Gastrocnemius medialis (tissue), 4 donors: ENCODE measurements at regions not wholly inside any gene's neighbourhood (a gene's known extent, or its start where the extent isn't known, plus 50 kb on each side); places are given as distances from the start of the nearest gene placed in this dataset.

Experiments
- ATAC-seq, 2 donors: fragments of 150-250 bp; one replicate each; pipeline ENCODE4 v1.9.1; 2016
- DNase-seq, 2 donors: peaks; one replicate each; pipeline ENCODE4 v3.0.0-alpha.2; 2019
- H3K27ac ChIP-seq, 4 donors: fragments of 200-600 bp; sonication (generic); 1 replicate in 1 of 4; 2 replicates in 3 of 4; pipeline ENCODE4 v1.5.1; 2016 to 2018; ENCODE audit warnings: mild to moderate bottlenecking in 2 of 4, moderate library complexity in 1 of 4
- H3K27me3 ChIP-seq, 3 donors: fragments of 200-600 bp; sonication (generic) in 2 of 3; 1 replicate in 1 of 3; 2 replicates in 2 of 3; pipeline versions ENCODE4 v1.5.1 to v1.6.0; 2016 to 2019; ENCODE audit warnings: mild to moderate bottlenecking in 1 of 3, moderate library complexity in 1 of 3
- H3K36me3 ChIP-seq, 2 donors: fragments of 200-600 bp; sonication (generic) in 1 of 2; one replicate each; pipeline ENCODE4 v1.5.1; 2017 to 2018
- H3K4me1 ChIP-seq, 2 donors: fragments of 200-600 bp; sonication (generic) in 1 of 2; one replicate each; pipeline ENCODE4 v1.5.1; 2016 to 2017; ENCODE audit warnings: mild to moderate bottlenecking in 2 of 2
- H3K4me3 ChIP-seq, 4 donors: fragments of 200-600 bp; sonication (generic) in 3 of 4; 1 replicate in 1 of 4; 2 replicates in 3 of 4; pipeline ENCODE4 v1.5.1; 2016 to 2019; ENCODE audit warnings: mild to moderate bottlenecking in 2 of 4
- H3K9me3 ChIP-seq, 3 donors: fragments of 200-600 bp; sonication (generic) in 2 of 3; 1 replicate in 1 of 3; 2 replicates in 2 of 3; pipeline ENCODE4 v1.5.1; 2016 to 2019
- POLR2A ChIP-seq, 2 donors: fragments of 450-650 bp; IDR thresholded peaks; one replicate each; pipeline ENCODE4 v1.6.1; 2017; ENCODE audit warnings: antibody characterized with exemption in 2 of 2, mild to moderate bottlenecking in 2 of 2, moderate library complexity in 2 of 2
- in situ Hi-C, 4 donors: fragments of 200-750 bp; cut with MboI; loops; one replicate each; pipeline versions ENCODE4 v1.15.0 to v1.8.0; 2017; ENCODE audit warnings: low sequenced_read_pairs in 4 of 4
- intact Hi-C: fragments of 100-400 bp; cut with DNase I; formaldehyde crosslinking; loops from one replicate; pipeline ENCODE4 v1.15.1; 2023; ENCODE audit warnings: low total_unique reads
- TF ChIP-seq, protein P1 (sequence below), 5 experiments: fragments of 450-650 bp in 3 of 5; fragments of 200-600 bp in 2 of 5; sonication (generic) in 2 of 5; IDR thresholded peaks in 4 of 5; conservative IDR thresholded peaks in 1 of 5; 1 replicate in 4 of 5; 2 replicates in 1 of 5; pipeline ENCODE4 v1.5.1; 2016 to 2019; ENCODE audit warnings: antibody characterized with exemption in 5 of 5, mild to moderate bottlenecking in 3 of 5, moderate library complexity in 3 of 5

GRCh38 chr13:47647001-47647400 is 354.1 kb downstream of the SUCLA2 start:
- Histone ChIP-seq H3K4me1 (no peaks in the 10 kb centered on the region), H3K27me3 (no peaks in the 10 kb centered on the region), H3K27ac (no peak overlapping the region), H3K36me3 (no peaks in the 10 kb centered on the region), H3K9me3 (no peaks in the 10 kb centered on the region), H3K4me3 (no peak overlapping the region)
- ATAC-seq (no peak), DNase-seq (no peak)
- intact Hi-C loops = loop anchor here (1.0 kb wide), 1 partner anchor 11 kb away; no protein-coding TSS in a partner anchor
- no peak for TF ChIP-seq POLR2A (IDR thresholded peaks at IDR 0.05)
- TF ChIP-seq, protein P1, sequence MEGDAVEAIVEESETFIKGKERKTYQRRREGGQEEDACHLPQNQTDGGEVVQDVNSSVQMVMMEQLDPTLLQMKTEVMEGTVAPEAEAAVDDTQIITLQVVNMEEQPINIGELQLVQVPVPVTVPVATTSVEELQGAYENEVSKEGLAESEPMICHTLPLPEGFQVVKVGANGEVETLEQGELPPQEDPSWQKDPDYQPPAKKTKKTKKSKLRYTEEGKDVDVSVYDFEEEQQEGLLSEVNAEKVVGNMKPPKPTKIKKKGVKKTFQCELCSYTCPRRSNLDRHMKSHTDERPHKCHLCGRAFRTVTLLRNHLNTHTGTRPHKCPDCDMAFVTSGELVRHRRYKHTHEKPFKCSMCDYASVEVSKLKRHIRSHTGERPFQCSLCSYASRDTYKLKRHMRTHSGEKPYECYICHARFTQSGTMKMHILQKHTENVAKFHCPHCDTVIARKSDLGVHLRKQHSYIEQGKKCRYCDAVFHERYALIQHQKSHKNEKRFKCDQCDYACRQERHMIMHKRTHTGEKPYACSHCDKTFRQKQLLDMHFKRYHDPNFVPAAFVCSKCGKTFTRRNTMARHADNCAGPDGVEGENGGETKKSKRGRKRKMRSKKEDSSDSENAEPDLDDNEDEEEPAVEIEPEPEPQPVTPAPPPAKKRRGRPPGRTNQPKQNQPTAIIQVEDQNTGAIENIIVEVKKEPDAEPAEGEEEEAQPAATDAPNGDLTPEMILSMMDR (IDR thresholded peaks at IDR 0.05 in 4 of 5, conservative IDR thresholded peaks at IDR 0.05 in 1 of 5) = no peak
- in situ Hi-C loops = no loop called here

GRCh38 chr13:47646298-47646697 is 354.8 kb downstream of the SUCLA2 start:
- no peak for TF ChIP-seq POLR2A (IDR thresholded peaks at IDR 0.05)
- TF ChIP-seq, protein P1 (IDR thresholded peaks at IDR 0.05 in 4 of 5, conservative IDR thresholded peaks at IDR 0.05 in 1 of 5) = no peak
- no peaks in the 10 kb centered on the region for H3K27me3 ChIP-seq
- DNase-seq (no peak), ATAC-seq (no peak)
- no peaks in the 10 kb centered on the region for H3K4me1 ChIP-seq
- in situ Hi-C loops (no loop called here), intact Hi-C loops (no loop called here)
- no peak overlapping the region for H3K4me3 ChIP-seq
- H3K9me3 ChIP-seq = no peaks in the 10 kb centered on the region
- no peak overlapping the region for H3K27ac ChIP-seq
- no peaks in the 10 kb centered on the region for H3K36me3 ChIP-seq

- in situ Hi-C loops (no loop called here), intact Hi-C loops (no loop called here)
- no peak for TF ChIP-seq POLR2A (IDR thresholded peaks at IDR 0.05)
- Histone ChIP-seq H3K27me3 (no peaks in the 10 kb centered on the region), H3K36me3 (no peaks in the 10 kb centered on the region), H3K27ac (no peak overlapping the region), H3K4me3 (no peak overlapping the region), H3K4me1 (no peaks in the 10 kb centered on the region), H3K9me3 (no peaks in the 10 kb centered on the region)
- no peak for ATAC-seq
- no peak for DNase-seq
These were observed 361.2 kb downstream of the SUCLA2 start for GRCh38 chr13:47639738-47640447.

DNA sequence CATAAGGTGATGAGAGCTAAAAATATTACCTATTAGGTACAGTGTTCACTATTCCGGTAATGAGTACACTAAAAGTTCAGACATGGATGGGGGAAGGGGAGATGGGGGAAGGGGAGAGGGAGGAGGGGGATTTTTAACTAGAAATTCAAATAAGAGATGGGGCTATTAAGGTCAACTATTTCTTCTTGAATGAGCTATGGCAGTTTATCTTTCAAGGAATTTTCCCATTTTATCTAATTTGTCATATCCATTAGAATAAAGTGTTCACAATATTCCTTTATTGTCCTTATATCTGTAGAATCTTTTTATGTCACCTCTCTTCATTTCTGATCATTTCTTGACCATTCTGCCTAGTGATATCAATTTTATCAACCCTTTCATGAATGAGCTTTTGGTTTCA is 362.4 kb downstream of the SUCLA2 start:
- TF ChIP-seq, protein P1 (IDR thresholded peaks at IDR 0.05 in 4 of 5, conservative IDR thresholded peaks at IDR 0.05 in 1 of 5) = no peak
- TF ChIP-seq POLR2A (IDR thresholded peaks at IDR 0.05) = no peak
- intact Hi-C loops (no loop called here), in situ Hi-C loops (no loop called here)
- Histone ChIP-seq H3K36me3 (no peaks in the 10 kb centered on the region), H3K4me1 (no peaks in the 10 kb centered on the region), H3K4me3 (no peak overlapping the region), H3K27ac (no peak overlapping the region), H3K9me3 (no peaks in the 10 kb centered on the region), H3K27me3 (no peaks in the 10 kb centered on the region)
- ATAC-seq (no peak), DNase-seq (no peak)

DNA sequence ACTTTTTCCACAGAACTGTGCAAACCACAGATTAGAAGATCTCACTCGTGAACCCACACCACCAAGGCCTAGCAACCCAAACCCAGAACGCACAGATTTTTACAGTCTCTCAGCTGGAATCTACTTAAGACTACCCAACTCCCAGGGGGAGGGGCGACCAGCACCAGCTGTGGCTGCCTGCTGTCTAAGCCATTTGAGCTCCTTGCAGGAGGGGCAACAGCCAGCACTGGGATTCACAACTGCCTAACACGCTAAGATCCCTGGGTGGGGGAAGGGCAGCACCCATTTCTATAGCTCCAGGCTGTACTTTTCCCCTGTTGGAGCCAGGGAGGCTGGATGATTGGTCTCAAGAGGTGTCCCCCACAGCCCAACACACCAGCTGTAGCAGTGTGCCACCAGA is 368.8 kb downstream of the SUCLA2 start:
- ATAC-seq = no peak
- H3K27me3 ChIP-seq = no peaks in the 10 kb centered on the region
- no peak overlapping the region for H3K4me3 ChIP-seq
- no peaks in the 10 kb centered on the region for H3K9me3 ChIP-seq
- in situ Hi-C loops = no loop called here
- intact Hi-C loops = no loop called here
- no peaks in the 10 kb centered on the region for H3K36me3 ChIP-seq
- TF ChIP-seq POLR2A (IDR thresholded peaks at IDR 0.05) = no peak
- TF ChIP-seq, protein P1 (IDR thresholded peaks at IDR 0.05 in 4 of 5, conservative IDR thresholded peaks at IDR 0.05 in 1 of 5) = no peak
- H3K27ac ChIP-seq = no peak overlapping the region
- DNase-seq = no peak
- H3K4me1 ChIP-seq = no peaks in the 10 kb centered on the region
